Fibroblast of lung (primary cell): ENCODE measurements at regions not wholly inside any gene's neighbourhood (a gene's known extent, or its start where the extent isn't known, plus 50 kb on each side); places are given as distances from the start of the nearest gene placed in this dataset.

Experiments used
- EZH2 ChIP-seq: IDR thresholded peaks from 2 replicates; pipeline ENCODE4 v1.5.1; 2012; ENCODE audit warnings: low read length, control low read depth, mild to moderate bottlenecking; ENCODE audit errors: missing control alignments
- TF ChIP-seq, protein P1 (sequence below), 2 donors: IDR thresholded peaks in 1 of 2; conservative IDR thresholded peaks in 1 of 2; 1 replicate in 1 of 2; 2 replicates in 1 of 2; pipeline ENCODE4 v1.5.1; 2011 to 2012; ENCODE audit warnings: low read length in 2 of 2, control low read depth in 1 of 2, inconsistent platforms in 1 of 2, low read depth in 1 of 2, mild to moderate bottlenecking in 1 of 2

GRCh38 chr12:47387994-47388393 lies 308.2 kb upstream of the AMIGO2 start:
- TF ChIP-seq, protein P1, sequence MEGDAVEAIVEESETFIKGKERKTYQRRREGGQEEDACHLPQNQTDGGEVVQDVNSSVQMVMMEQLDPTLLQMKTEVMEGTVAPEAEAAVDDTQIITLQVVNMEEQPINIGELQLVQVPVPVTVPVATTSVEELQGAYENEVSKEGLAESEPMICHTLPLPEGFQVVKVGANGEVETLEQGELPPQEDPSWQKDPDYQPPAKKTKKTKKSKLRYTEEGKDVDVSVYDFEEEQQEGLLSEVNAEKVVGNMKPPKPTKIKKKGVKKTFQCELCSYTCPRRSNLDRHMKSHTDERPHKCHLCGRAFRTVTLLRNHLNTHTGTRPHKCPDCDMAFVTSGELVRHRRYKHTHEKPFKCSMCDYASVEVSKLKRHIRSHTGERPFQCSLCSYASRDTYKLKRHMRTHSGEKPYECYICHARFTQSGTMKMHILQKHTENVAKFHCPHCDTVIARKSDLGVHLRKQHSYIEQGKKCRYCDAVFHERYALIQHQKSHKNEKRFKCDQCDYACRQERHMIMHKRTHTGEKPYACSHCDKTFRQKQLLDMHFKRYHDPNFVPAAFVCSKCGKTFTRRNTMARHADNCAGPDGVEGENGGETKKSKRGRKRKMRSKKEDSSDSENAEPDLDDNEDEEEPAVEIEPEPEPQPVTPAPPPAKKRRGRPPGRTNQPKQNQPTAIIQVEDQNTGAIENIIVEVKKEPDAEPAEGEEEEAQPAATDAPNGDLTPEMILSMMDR (conservative IDR thresholded peaks at IDR 0.05 in 1 of 2, IDR thresholded peaks at IDR 0.05 in 1 of 2; ENCODE audit: low read depth in 1 of 2, low read length in 2 of 2), result no peak
- no peak for TF ChIP-seq EZH2
